Osteoblast (primary cell): ENCODE measurements at regions not wholly inside any gene's neighbourhood (a gene's known extent, or its start where the extent isn't known, plus 50 kb on each side); places are given as distances from the start of the nearest gene placed in this dataset.

Experiments
- DNase-seq: peaks from one replicate; pipeline ENCODE4 v3.0.0; 2011; ENCODE audit warnings: low spot score, mixed read lengths; ENCODE audit not compliant: insufficient read length; ENCODE audit errors: missing footprints
- H2AFZ ChIP-seq: 2 replicates; pipeline ENCODE4 v1.6.0; 2011; ENCODE audit warnings: mild to moderate bottlenecking, low read length
- H3K27ac ChIP-seq: 2 replicates; pipeline ENCODE4 v1.5.1; 2011; ENCODE audit warnings: mild to moderate bottlenecking, low read depth, low read length, moderate library complexity
- H3K27me3 ChIP-seq: 2 replicates; pipeline ENCODE4 v1.6.0; 2012; ENCODE audit warnings: mild to moderate bottlenecking, control low read depth, inconsistent platforms, low read length, moderate library complexity; ENCODE audit not compliant: insufficient read depth
- H3K36me3 ChIP-seq: 2 replicates; pipeline ENCODE4 v1.5.1; 2011; ENCODE audit warnings: mild to moderate bottlenecking, low read length, control low read depth, moderate library complexity; ENCODE audit not compliant: insufficient read depth
- H3K4me1 ChIP-seq: 2 replicates; pipeline ENCODE4 v1.5.1; 2011; ENCODE audit warnings: mild to moderate bottlenecking, low read length, control low read depth, moderate library complexity; ENCODE audit not compliant: insufficient read depth
- H3K4me2 ChIP-seq: 2 replicates; pipeline ENCODE4 v1.6.0; 2011; ENCODE audit warnings: mild to moderate bottlenecking, low read length; ENCODE audit not compliant: insufficient read depth
- H3K4me3 ChIP-seq: fragments of 200-600 bp; sonication (generic); 3 replicates; pipeline ENCODE4 v1.5.1; 2012; ENCODE audit warnings: mild to moderate bottlenecking, low read length, inconsistent platforms; ENCODE audit not compliant: insufficient read depth
- H3K79me2 ChIP-seq: 2 replicates; pipeline ENCODE4 v1.6.0; 2012; ENCODE audit warnings: mild to moderate bottlenecking, low read length, control low read depth, inconsistent platforms; ENCODE audit not compliant: insufficient read depth
- H3K9me3 ChIP-seq: 2 replicates; pipeline ENCODE4 v1.5.1; 2011; ENCODE audit warnings: low read depth, low read length, control low read depth
- H4K20me1 ChIP-seq: 2 replicates; pipeline ENCODE4 v1.6.0; 2012; ENCODE audit warnings: mild to moderate bottlenecking, low read length, control low read depth; ENCODE audit not compliant: insufficient read depth
- TF ChIP-seq, protein P1 (sequence below): IDR thresholded peaks from 2 replicates; pipeline ENCODE4 v1.5.1; 2011; ENCODE audit warnings: mild to moderate bottlenecking, low read depth, low read length, moderate library complexity; ENCODE audit errors: extremely low read depth

DNA sequence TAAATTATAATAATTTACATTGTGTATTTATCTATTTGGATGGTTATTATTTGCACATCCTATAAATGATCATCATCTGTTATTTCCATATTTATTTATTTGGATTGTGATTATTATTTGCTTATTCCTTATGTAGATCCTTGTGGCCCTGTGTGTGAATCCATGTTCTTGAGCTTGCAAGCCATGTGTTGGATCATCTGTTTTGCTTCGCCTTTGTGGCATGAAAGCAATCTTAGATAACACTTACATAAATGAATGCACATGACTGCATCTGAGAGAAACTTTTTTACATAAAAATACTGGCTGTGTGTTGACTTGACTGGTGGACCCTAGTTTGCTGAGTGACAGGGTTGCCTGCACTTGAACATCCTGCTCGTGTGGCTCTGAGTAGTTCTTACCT lies 1024.5 kb upstream of the RBFOX1 start:
- Histone ChIP-seq H3K27me3 (no peaks in the 10 kb centered on the region), H2AFZ (no peak overlapping the region), H3K27ac (no peak overlapping the region), H3K36me3 (no peaks in the 10 kb centered on the region), H3K79me2 (no peaks in the 10 kb centered on the region), H3K4me2 (no peak overlapping the region), H3K9me3 (peaks cover 2% of the 10 kb centered on the region), H3K4me3 (no peak overlapping the region), H4K20me1 (no peaks in the 10 kb centered on the region), H3K4me1 (no peaks in the 10 kb centered on the region)
- TF ChIP-seq, protein P1, sequence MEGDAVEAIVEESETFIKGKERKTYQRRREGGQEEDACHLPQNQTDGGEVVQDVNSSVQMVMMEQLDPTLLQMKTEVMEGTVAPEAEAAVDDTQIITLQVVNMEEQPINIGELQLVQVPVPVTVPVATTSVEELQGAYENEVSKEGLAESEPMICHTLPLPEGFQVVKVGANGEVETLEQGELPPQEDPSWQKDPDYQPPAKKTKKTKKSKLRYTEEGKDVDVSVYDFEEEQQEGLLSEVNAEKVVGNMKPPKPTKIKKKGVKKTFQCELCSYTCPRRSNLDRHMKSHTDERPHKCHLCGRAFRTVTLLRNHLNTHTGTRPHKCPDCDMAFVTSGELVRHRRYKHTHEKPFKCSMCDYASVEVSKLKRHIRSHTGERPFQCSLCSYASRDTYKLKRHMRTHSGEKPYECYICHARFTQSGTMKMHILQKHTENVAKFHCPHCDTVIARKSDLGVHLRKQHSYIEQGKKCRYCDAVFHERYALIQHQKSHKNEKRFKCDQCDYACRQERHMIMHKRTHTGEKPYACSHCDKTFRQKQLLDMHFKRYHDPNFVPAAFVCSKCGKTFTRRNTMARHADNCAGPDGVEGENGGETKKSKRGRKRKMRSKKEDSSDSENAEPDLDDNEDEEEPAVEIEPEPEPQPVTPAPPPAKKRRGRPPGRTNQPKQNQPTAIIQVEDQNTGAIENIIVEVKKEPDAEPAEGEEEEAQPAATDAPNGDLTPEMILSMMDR: no peak
- no peak for DNase-seq

DNA sequence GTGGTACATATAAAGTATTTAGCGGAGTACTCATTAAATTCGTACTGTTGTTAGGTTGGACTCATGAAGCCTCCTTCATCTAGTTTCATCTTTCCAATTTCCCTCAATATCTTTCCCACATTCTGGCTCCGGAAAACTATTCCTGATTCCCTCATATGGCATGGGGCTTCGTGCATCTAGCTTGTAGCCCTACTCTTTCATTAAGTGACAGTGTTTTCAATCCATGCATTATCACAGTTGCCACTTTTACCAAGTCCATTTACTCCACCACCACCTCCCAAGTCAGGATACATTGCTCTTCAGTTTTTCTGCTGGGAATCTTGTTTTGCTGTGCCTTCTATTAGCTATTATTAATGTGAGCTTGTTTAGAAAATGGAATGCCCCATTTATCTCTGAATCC lies 1032.1 kb upstream of the RBFOX1 start:
- Histone ChIP-seq H3K79me2 (no peaks in the 10 kb centered on the region), H3K36me3 (no peaks in the 10 kb centered on the region), H3K4me1 (no peaks in the 10 kb centered on the region), H3K9me3 (peaks cover 2% of the 10 kb centered on the region), H4K20me1 (no peaks in the 10 kb centered on the region), H3K27ac (no peak overlapping the region), H2AFZ (no peak overlapping the region), H3K4me3 (no peak overlapping the region), H3K4me2 (no peak overlapping the region), H3K27me3 (no peaks in the 10 kb centered on the region)
- TF ChIP-seq, protein P1: no peak
- DNase-seq: no peak

DNA sequence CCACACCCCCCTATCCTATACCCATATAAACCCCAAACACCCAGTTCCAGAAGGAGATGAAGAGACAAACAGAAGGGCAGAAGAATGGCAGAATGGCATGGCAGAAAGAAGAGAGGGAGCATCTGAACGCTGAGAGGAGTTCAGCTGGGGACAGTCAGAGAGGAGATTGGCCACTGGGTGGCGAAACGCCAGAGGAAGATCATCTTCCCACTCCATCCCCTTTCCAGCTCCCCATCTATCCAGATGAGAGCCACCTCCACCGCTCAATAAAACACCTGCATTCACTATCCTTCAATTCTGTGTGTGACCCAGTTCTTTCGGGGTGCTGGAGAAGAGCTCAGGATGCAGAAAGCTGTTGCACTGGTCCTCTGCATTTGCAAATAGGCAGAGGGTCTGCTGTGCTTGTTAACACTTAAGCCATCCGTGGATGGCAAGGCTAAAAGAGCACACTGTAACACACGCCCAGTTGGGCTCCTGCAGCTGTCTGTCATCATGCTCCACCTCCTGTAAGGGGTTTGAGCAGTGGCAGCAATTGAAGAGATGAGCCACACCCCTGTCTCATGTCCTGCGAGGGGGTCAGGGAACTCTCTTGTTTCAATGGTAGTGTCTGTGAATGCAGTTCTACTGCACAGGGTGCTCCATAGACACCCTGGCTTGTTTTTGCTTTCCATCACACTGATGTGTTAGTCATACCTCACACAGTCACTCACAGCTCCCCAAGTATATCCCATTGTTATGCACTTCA lies 1034.8 kb upstream of the RBFOX1 start:
- no peaks in the 10 kb centered on the region for H3K27me3 ChIP-seq
- no peak overlapping the region for H3K27ac ChIP-seq
- DNase-seq: no peak
- TF ChIP-seq, protein P1: no peak
- H3K9me3 ChIP-seq: no peaks in the 10 kb centered on the region
- no peaks in the 10 kb centered on the region for H3K36me3 ChIP-seq
- no peaks in the 10 kb centered on the region for H4K20me1 ChIP-seq
- H3K4me2 ChIP-seq: no peak overlapping the region
- H3K4me3 ChIP-seq: no peak overlapping the region
- no peak overlapping the region for H2AFZ ChIP-seq
- H3K79me2 ChIP-seq: no peaks in the 10 kb centered on the region
- H3K4me1 ChIP-seq: no peaks in the 10 kb centered on the region

DNA sequence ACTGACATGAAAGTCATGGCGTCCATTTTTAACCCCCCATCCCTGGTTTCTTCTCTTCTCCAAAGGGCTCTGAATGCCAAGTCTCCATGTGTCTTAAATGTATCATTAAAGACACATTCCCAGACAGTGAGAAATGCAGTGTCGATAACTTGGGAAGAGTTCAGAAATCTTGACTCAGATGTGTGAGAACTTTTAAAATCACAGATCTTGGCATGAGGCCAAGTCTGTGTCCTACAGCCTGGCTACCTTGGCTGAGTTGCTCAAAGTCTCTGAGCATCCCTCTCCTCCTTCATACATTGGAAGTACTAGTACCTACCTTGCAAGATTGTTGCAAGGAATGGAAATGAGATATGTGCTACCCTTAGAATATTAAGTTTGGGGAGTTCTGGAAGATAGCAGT lies 1046.5 kb upstream of the RBFOX1 start:
- Histone ChIP-seq H3K36me3 (no peaks in the 10 kb centered on the region), H3K4me2 (no peak overlapping the region), H3K4me1 (no peaks in the 10 kb centered on the region), H3K27ac (no peak overlapping the region), H3K4me3 (no peak overlapping the region), H3K9me3 (peaks cover 2% of the 10 kb centered on the region), H3K27me3 (no peaks in the 10 kb centered on the region), H3K79me2 (no peaks in the 10 kb centered on the region), H4K20me1 (no peaks in the 10 kb centered on the region), H2AFZ (no peak overlapping the region)
- no peak for DNase-seq
- TF ChIP-seq, protein P1: no peak
